ENCODE measurements at regions not wholly inside any gene's neighbourhood (a gene's known extent, or its start where the extent isn't known, plus 50 kb on each side); places are given as distances from the start of the nearest gene placed in this dataset.

DNA sequence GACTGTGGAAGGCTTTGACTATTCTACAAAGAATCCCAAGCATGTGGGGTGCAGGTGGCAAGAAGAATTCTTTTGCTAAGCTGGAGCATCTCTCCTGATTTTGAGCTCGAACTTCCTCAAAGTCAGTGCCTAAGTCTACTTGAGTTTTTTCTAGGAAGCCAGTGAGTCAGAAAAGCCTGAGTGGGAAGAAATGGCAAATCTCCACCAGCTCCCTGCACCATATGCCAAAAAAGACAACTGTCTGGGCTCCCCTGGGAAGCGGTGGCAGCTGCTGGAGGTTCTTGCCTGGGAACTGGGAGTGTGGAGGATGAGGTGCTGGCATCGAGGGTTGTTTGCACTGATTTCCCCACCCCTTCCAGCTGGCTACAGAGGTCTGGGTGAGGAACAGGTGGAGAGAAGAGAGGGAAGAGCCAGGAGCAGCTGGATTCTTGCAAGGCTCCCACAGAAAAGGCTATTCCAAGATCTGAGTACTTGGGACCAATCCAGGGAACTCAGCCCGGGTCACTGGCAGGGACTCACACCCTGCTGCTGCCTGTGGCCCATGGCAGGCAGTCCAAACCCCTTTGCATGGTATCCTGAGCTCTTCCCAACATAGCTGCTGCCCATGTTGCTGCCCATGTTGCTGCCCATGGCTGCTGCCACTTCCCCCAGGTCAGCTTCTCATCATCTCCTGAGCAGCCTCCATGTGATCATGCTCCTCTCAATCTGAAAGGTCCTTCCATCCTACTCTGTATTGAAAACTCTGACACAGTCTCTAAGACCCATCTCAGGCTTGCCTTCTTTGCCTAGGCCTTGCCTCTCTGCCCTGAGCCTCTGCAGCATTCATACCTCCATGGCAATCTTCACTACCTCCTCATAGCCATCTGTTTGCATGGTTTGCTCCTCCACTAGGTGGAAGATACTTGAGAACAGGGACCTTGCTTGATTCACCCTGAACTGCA, 128.3 kb upstream of the SPATS2L start:
- no peak for TF ChIP-seq POLR2A (IDR thresholded peaks at IDR 0.05; ENCODE audit: low read depth)
- TF ChIP-seq EP300 (IDR thresholded peaks at IDR 0.05), result no peak
- TF ChIP-seq, protein P1, sequence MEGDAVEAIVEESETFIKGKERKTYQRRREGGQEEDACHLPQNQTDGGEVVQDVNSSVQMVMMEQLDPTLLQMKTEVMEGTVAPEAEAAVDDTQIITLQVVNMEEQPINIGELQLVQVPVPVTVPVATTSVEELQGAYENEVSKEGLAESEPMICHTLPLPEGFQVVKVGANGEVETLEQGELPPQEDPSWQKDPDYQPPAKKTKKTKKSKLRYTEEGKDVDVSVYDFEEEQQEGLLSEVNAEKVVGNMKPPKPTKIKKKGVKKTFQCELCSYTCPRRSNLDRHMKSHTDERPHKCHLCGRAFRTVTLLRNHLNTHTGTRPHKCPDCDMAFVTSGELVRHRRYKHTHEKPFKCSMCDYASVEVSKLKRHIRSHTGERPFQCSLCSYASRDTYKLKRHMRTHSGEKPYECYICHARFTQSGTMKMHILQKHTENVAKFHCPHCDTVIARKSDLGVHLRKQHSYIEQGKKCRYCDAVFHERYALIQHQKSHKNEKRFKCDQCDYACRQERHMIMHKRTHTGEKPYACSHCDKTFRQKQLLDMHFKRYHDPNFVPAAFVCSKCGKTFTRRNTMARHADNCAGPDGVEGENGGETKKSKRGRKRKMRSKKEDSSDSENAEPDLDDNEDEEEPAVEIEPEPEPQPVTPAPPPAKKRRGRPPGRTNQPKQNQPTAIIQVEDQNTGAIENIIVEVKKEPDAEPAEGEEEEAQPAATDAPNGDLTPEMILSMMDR (IDR thresholded peaks at IDR 0.05), result no peak

All from esophagus muscularis mucosa (tissue), 4 donors.